Neuronal stem cell (in vitro differentiated cells): ENCODE measurements at regions not wholly inside any gene's neighbourhood (a gene's known extent, or its start where the extent isn't known, plus 50 kb on each side); places are given as distances from the start of the nearest gene placed in this dataset.
"Not testable (repeated sequence)": the region's sequence is repeated elsewhere in the genome, so short reads cannot be mapped to it uniquely, and the experiment has no call there.

Source experiments
- DNase-seq: peaks from one replicate; pipeline ENCODE4 v3.0.0-alpha.2; 2013; ENCODE audit warnings: low spot score
- H2AFZ ChIP-seq: one replicate; pipeline ENCODE4 v1.6.1; 2013; ENCODE audit warnings: mild to moderate bottlenecking, low read length, inconsistent platforms
- H2AK5ac ChIP-seq: 2 replicates; pipeline ENCODE4 v1.6.1; 2013; ENCODE audit warnings: low read depth, mild to moderate bottlenecking, inconsistent platforms, low read length, moderate library complexity, mixed read lengths
- H2BK120ac ChIP-seq: 2 replicates; pipeline ENCODE4 v1.6.1; 2013; ENCODE audit warnings: low read depth, mild to moderate bottlenecking, inconsistent platforms, low read length, moderate library complexity, mixed read lengths
- H2BK12ac ChIP-seq: one replicate; pipeline ENCODE4 v1.6.1; 2013; ENCODE audit warnings: low read length, inconsistent platforms
- H2BK15ac ChIP-seq: 2 replicates; pipeline ENCODE4 v1.6.1; 2013; ENCODE audit warnings: mild to moderate bottlenecking, low read length, inconsistent platforms, mixed read lengths
- H2BK5ac ChIP-seq: one replicate; pipeline ENCODE4 v1.6.1; 2013; ENCODE audit warnings: inconsistent platforms, mild to moderate bottlenecking, low read length, moderate library complexity
- H3K14ac ChIP-seq: one replicate; pipeline ENCODE4 v1.6.1; 2013; ENCODE audit warnings: low read length, inconsistent platforms
- H3K18ac ChIP-seq: 2 replicates; pipeline ENCODE4 v1.6.1; 2013; ENCODE audit warnings: low read length, inconsistent platforms
- H3K23ac ChIP-seq: 2 replicates; pipeline ENCODE4 v1.6.1; 2013; ENCODE audit warnings: low read depth, mild to moderate bottlenecking, mixed read lengths, low read length, inconsistent platforms; ENCODE audit not compliant: poor library complexity
- H3K27ac ChIP-seq: replicated peaks from 3 replicates; pipeline ENCODE4 v1.5.1; 2013; ENCODE audit warnings: low read length, inconsistent platforms
- H3K27me3 ChIP-seq, 3 experiments: 2 replicates each; pipeline ENCODE4 v1.6.1; 2013; ENCODE audit warnings: low read length in 3 of 3, mild to moderate bottlenecking in 2 of 3, inconsistent platforms in 1 of 3, low read depth in 1 of 3, mixed read lengths in 1 of 3, moderate library complexity in 1 of 3; ENCODE audit not compliant: control insufficient read depth in 3 of 3, insufficient read depth in 3 of 3
- H3K36me3 ChIP-seq, 2 donors: replicated peaks in 1 of 2; 2 replicates each; pipeline ENCODE4 v1.6.1; 2013; ENCODE audit warnings: low read length in 2 of 2; ENCODE audit not compliant: control insufficient read depth in 2 of 2, insufficient read depth in 2 of 2
- H3K4ac ChIP-seq: 2 replicates; pipeline ENCODE4 v1.6.1; 2013; ENCODE audit warnings: inconsistent platforms, mild to moderate bottlenecking, low read length, moderate library complexity
- H3K4me1 ChIP-seq, 2 donors: 1 replicate in 1 of 2; 2 replicates in 1 of 2; pipeline ENCODE4 v1.6.1; 2013; ENCODE audit warnings: low read length in 2 of 2, low read depth in 1 of 2; ENCODE audit not compliant: control insufficient read depth in 2 of 2, insufficient read depth in 1 of 2
- H3K4me2 ChIP-seq: one replicate; pipeline ENCODE4 v1.6.1; 2013; ENCODE audit warnings: mild to moderate bottlenecking, low read length, inconsistent platforms; ENCODE audit not compliant: insufficient read depth, poor library complexity, severe bottlenecking
- H3K4me3 ChIP-seq, 2 donors: 2 replicates each; pipeline ENCODE4 v1.5.1; 2013; ENCODE audit warnings: low read length in 2 of 2, mild to moderate bottlenecking in 2 of 2, inconsistent platforms in 1 of 2, moderate library complexity in 1 of 2
- H3K79me1 ChIP-seq: one replicate; pipeline ENCODE4 v1.6.1; 2013; ENCODE audit warnings: low read depth, mild to moderate bottlenecking, inconsistent platforms, low read length, moderate library complexity
- H3K9ac ChIP-seq: one replicate; pipeline ENCODE4 v1.6.1; 2013; ENCODE audit warnings: mild to moderate bottlenecking, low read depth, low read length, inconsistent platforms; ENCODE audit not compliant: poor library complexity
- H3K9me3 ChIP-seq, 2 donors: replicated peaks in 1 of 2; 2 replicates each; pipeline versions ENCODE3 to v1.6.1; 2013; ENCODE audit warnings: low read length in 2 of 2, mild to moderate bottlenecking in 2 of 2, inconsistent platforms in 1 of 2, low read depth in 1 of 2, mixed read lengths in 1 of 2, moderate library complexity in 1 of 2; ENCODE audit not compliant: control insufficient read depth in 2 of 2, insufficient read depth in 1 of 2
- H4K8ac ChIP-seq: one replicate; pipeline ENCODE4 v1.6.1; 2013; ENCODE audit warnings: low read depth, mild to moderate bottlenecking, inconsistent platforms, low read length, moderate library complexity
- H4K91ac ChIP-seq: one replicate; pipeline ENCODE4 v1.6.1; 2013; ENCODE audit warnings: low read length, low read depth, mild to moderate bottlenecking, inconsistent platforms; ENCODE audit not compliant: poor library complexity
- WGBS, 2 donors: extraction: QIAGEN DNeasy Blood & Tissue Kit; methylation state at CpG; one replicate each; pipeline ENCODE4 v1.1.7; 2013; ENCODE audit warnings: missing lambda C conversion rate in 2 of 2, mixed read lengths in 1 of 2; ENCODE audit not compliant: insufficient read length in 2 of 2, insufficient replicate concordance in 1 of 2; ENCODE audit errors: extremely low coverage in 2 of 2; 5-methylcytosine and 5-hydroxymethylcytosine counted together

- H3K4ac ChIP-seq, H3K9ac ChIP-seq, H2AFZ ChIP-seq, DNase-seq, H3K27ac ChIP-seq, H2AK5ac ChIP-seq, H2BK120ac ChIP-seq, H3K4me1 ChIP-seq, H3K23ac ChIP-seq, H3K4me2 ChIP-seq, H2BK5ac ChIP-seq, H4K8ac ChIP-seq, H3K4me3 ChIP-seq, H3K79me1 ChIP-seq, H4K91ac ChIP-seq, H3K36me3 ChIP-seq, H3K14ac ChIP-seq, H3K18ac ChIP-seq, H2BK12ac ChIP-seq, H2BK15ac ChIP-seq: not testable (repeated sequence)
- no CpG with 5 or more reads among the region's 22 CpGs for WGBS, 2 donors
- Histone ChIP-seq H3K9me3 (peaks cover 0 to 16% of the 10 kb centered on the region in 2 donors), H3K27me3 (peaks cover 0 to 26% (median 0%) of the 10 kb centered on the region in 3 experiments)
Measured at GRCh38 chr14:105668021-105668420, 141.6 kb downstream of the TMEM121 start.

GRCh38 chr14:105668471-105669230, 142.3 kb downstream of the TMEM121 start:
- not testable (repeated sequence) for H2BK5ac ChIP-seq, H4K91ac ChIP-seq, H3K4me3 ChIP-seq, H3K79me1 ChIP-seq, H3K27ac ChIP-seq, H2BK120ac ChIP-seq, H4K8ac ChIP-seq, H2BK12ac ChIP-seq, H3K23ac ChIP-seq, H3K4me1 ChIP-seq, H3K36me3 ChIP-seq, H2AFZ ChIP-seq, H3K14ac ChIP-seq, H3K9ac ChIP-seq, DNase-seq, H2AK5ac ChIP-seq, H3K4ac ChIP-seq, H2BK15ac ChIP-seq, H3K4me2 ChIP-seq, H3K18ac ChIP-seq
- peaks cover 0 to 30% (median 0%) of the 10 kb centered on the region in 3 experiments for H3K27me3 ChIP-seq
- H3K9me3 ChIP-seq: peaks cover 0 to 16% of the 10 kb centered on the region in 2 donors
- WGBS, 2 donors: no CpG with 5 or more reads among the region's 29 CpGs

GRCh38 chr14:105669231-105669610, 142.8 kb downstream of the TMEM121 start:
- not testable (repeated sequence) for H2AK5ac ChIP-seq, H3K4me2 ChIP-seq, H3K9ac ChIP-seq, H3K4me3 ChIP-seq, H3K79me1 ChIP-seq, H2AFZ ChIP-seq, DNase-seq, H2BK5ac ChIP-seq, H2BK120ac ChIP-seq, H3K14ac ChIP-seq, H2BK12ac ChIP-seq, H4K91ac ChIP-seq, H3K18ac ChIP-seq, H3K27ac ChIP-seq, H4K8ac ChIP-seq, H3K23ac ChIP-seq, H3K4me1 ChIP-seq, H2BK15ac ChIP-seq, H3K36me3 ChIP-seq, H3K4ac ChIP-seq
- WGBS, 2 donors: no CpG with 5 or more reads among the region's 7 CpGs
- H3K27me3 ChIP-seq: peaks cover 0 to 32% (median 0%) of the 10 kb centered on the region in 3 experiments
- peaks cover 0 to 16% of the 10 kb centered on the region in 2 donors for H3K9me3 ChIP-seq

- not testable (repeated sequence) for H3K27ac ChIP-seq, H3K14ac ChIP-seq, H4K91ac ChIP-seq, H3K4me1 ChIP-seq, H2AFZ ChIP-seq, H3K36me3 ChIP-seq, DNase-seq, H4K8ac ChIP-seq, H3K9ac ChIP-seq, H3K4ac ChIP-seq, H3K4me2 ChIP-seq, H2BK5ac ChIP-seq, H3K79me1 ChIP-seq, H2BK15ac ChIP-seq, H3K4me3 ChIP-seq, H2BK12ac ChIP-seq, H3K23ac ChIP-seq, H3K18ac ChIP-seq, H2AK5ac ChIP-seq, H2BK120ac ChIP-seq
- peaks cover 0 to 36% (median 0%) of the 10 kb centered on the region in 3 experiments for H3K27me3 ChIP-seq
- no CpG with 5 or more reads among the region's 16 CpGs for WGBS, 2 donors
- H3K9me3 ChIP-seq: peaks cover 0 to 16% of the 10 kb centered on the region in 2 donors
Measured at GRCh38 chr14:105669646-105670045, 143.3 kb downstream of the TMEM121 start.
